Calu3 (cell line): ENCODE measurements at regions not wholly inside any gene's neighbourhood (a gene's known extent, or its start where the extent isn't known, plus 50 kb on each side); places are given as distances from the start of the nearest gene placed in this dataset.

Experiments used
- BruUV-seq: library from RNA; stranded (reverse); fragments of 400-500 nt; replicated peaks from 2 replicates; lab custom pipeline; 2021; lab: Mats Ljungman, UMichigan
- CTCF ChIA-PET: fragments of 300-600 bp; sonication (Branson Sonifier 250); formaldehyde crosslinking; loops from one replicate; lab custom pipeline; 2022; ENCODE audit warnings: antibody characterized with exemption; lab: Charles Lee
- DNase-seq: peaks from one replicate; pipeline ENCODE4 v3.0.0; 2022
- H3K27ac Mint-ChIP-seq: one replicate; pipeline ENCODE4 v1.8.0; 2022; ENCODE audit warnings: mixed read lengths; ENCODE audit not compliant: unreplicated experiment
- H3K27me3 Mint-ChIP-seq: one replicate; pipeline ENCODE4 v1.8.0; 2022; ENCODE audit warnings: mixed read lengths; ENCODE audit not compliant: unreplicated experiment
- H3K36me3 Mint-ChIP-seq: one replicate; pipeline ENCODE4 v1.8.0; 2022; ENCODE audit warnings: mild to moderate bottlenecking, moderate library complexity, mixed read lengths; ENCODE audit not compliant: insufficient read depth, unreplicated experiment
- H3K4me1 Mint-ChIP-seq: one replicate; pipeline ENCODE4 v1.8.0; 2022; ENCODE audit warnings: mild to moderate bottlenecking, low read depth, mixed read lengths; ENCODE audit not compliant: unreplicated experiment
- H3K4me3 Mint-ChIP-seq: one replicate; pipeline ENCODE4 v1.8.0; 2022; ENCODE audit warnings: mild to moderate bottlenecking, low read depth, moderate library complexity, mixed read lengths; ENCODE audit not compliant: unreplicated experiment
- H3K9me3 Mint-ChIP-seq: one replicate; pipeline ENCODE4 v1.8.0; 2022; ENCODE audit warnings: low read depth, mixed read lengths; ENCODE audit not compliant: unreplicated experiment
- CTCF ChIP-seq: fragments of 200-600 bp; IDR thresholded peaks from one replicate; pipeline ENCODE4 v1.8.0; 2022; ENCODE audit warnings: antibody characterized with exemption; ENCODE audit not compliant: unreplicated experiment
- intact Hi-C: fragments of 100-400 bp; cut with micrococcal nuclease; formaldehyde crosslinking; loops from one replicate; pipeline ENCODE4 v1.10.0; 2022; ENCODE audit not compliant: unreplicated experiment

- intact Hi-C loops, result no loop called here
- Mint-ChIP-seq H3K4me3 (no peak overlapping the region), H3K27me3 (no peaks in the 10 kb centered on the region), H3K4me1 (no peaks in the 10 kb centered on the region), H3K36me3 (no peaks in the 10 kb centered on the region), H3K27ac (no peak overlapping the region), H3K9me3 (peaks cover 4% of the 10 kb centered on the region)
- no peak for TF ChIP-seq CTCF
- CTCF ChIA-PET, result no interaction called here
- no peak for DNase-seq
- no TSS peak for BruUV-seq
Measured at GRCh38 chr13:74866101-74866500, 615.9 kb downstream of the TBC1D4 start.

GRCh38 chr13:74865656-74866055 lies 616.3 kb downstream of the TBC1D4 start:
- H3K4me3 Mint-ChIP-seq, result no peak overlapping the region
- no peak for TF ChIP-seq CTCF
- no peaks in the 10 kb centered on the region for H3K36me3 Mint-ChIP-seq
- CTCF ChIA-PET, result no interaction called here
- H3K27ac Mint-ChIP-seq, result no peak overlapping the region
- intact Hi-C loops, result no loop called here
- H3K4me1 Mint-ChIP-seq, result no peaks in the 10 kb centered on the region
- no TSS peak for BruUV-seq
- peaks cover 4% of the 10 kb centered on the region for H3K9me3 Mint-ChIP-seq
- no peaks in the 10 kb centered on the region for H3K27me3 Mint-ChIP-seq
- DNase-seq, result no peak

GRCh38 chr13:74860789-74861188 lies 621.2 kb downstream of the TBC1D4 start:
- Mint-ChIP-seq H3K27ac (no peak overlapping the region), H3K9me3 (peaks cover 4% of the 10 kb centered on the region), H3K36me3 (no peaks in the 10 kb centered on the region), H3K27me3 (no peaks in the 10 kb centered on the region), H3K4me3 (no peak overlapping the region), H3K4me1 (no peaks in the 10 kb centered on the region)
- no TSS peak for BruUV-seq
- CTCF ChIA-PET, result no interaction called here
- intact Hi-C loops, result no loop called here
- TF ChIP-seq CTCF, result no peak
- DNase-seq, result no peak

GRCh38 chr13:74850893-74851292 lies 631.1 kb downstream of the TBC1D4 start:
- no peak for DNase-seq
- Mint-ChIP-seq H3K27me3 (no peaks in the 10 kb centered on the region), H3K4me3 (no peak overlapping the region), H3K36me3 (no peaks in the 10 kb centered on the region), H3K27ac (no peak overlapping the region), H3K9me3 (no peaks in the 10 kb centered on the region), H3K4me1 (no peaks in the 10 kb centered on the region)
- CTCF ChIA-PET, result no interaction called here
- intact Hi-C loops, result no loop called here
- TF ChIP-seq CTCF, result no peak
- BruUV-seq, result no TSS peak

- no TSS peak for BruUV-seq
- TF ChIP-seq CTCF, result no peak
- Mint-ChIP-seq H3K36me3 (no peaks in the 10 kb centered on the region), H3K4me3 (no peak overlapping the region), H3K4me1 (no peaks in the 10 kb centered on the region), H3K9me3 (no peaks in the 10 kb centered on the region), H3K27me3 (no peaks in the 10 kb centered on the region), H3K27ac (no peak overlapping the region)
- DNase-seq, result no peak
- intact Hi-C loops, result no loop called here
- CTCF ChIA-PET, result no interaction called here
Measured at GRCh38 chr13:74847966-74848365, 634.0 kb downstream of the TBC1D4 start.
